Glomerular visceral epithelial cell (primary cell): ENCODE measurements at regions not wholly inside any gene's neighbourhood (a gene's known extent, or its start where the extent isn't known, plus 50 kb on each side); places are given as distances from the start of the nearest gene placed in this dataset.
"Not testable (repeated sequence)": the region's sequence is repeated elsewhere in the genome, so short reads cannot be mapped to it uniquely, and the experiment has no call there.

Source experiments
- DNase-seq: peaks from one replicate; pipeline ENCODE4 v3.0.0-alpha.2; 2016; ENCODE audit errors: extremely low spot score

- no peak for DNase-seq
Observed at GRCh38 chr9:135295551-135296300, 183.9 kb upstream of the PPP1R26 start.

DNA sequence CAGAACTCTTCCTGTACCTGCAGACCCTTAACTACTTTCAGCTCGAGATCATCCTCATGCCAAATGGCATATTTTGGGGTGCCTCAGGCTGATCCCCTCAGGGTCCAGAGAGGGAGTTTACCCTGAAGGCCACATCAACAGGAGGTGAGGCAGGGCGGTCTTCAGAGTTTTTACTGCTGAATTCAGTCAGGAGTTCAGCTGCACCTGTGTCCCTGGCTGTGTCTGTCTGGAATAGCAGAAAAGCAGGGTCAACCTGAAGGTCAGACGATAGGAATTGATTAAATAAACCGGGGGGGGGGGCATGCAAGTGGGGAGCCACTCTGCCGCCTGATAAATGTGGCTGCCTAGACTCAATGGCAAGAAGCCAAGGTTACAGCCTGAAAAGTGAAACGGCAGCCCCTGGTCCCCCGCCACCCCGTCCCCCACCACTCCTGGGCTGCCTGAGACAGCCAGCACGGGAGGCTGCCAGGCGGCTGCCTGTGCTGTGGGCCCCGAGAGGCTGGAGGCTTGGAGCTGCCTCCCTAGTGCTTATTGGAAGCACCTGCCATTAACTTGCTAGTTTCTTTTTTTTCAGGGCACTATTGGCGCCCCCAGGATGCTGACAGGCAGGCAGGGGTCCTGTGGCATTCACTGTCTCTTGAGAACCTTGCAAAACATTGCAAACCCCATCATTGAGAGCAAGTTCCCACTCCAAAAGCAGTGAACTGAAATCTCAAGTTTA, 182.7 kb upstream of the PPP1R26 start:
- no peak for DNase-seq

DNA sequence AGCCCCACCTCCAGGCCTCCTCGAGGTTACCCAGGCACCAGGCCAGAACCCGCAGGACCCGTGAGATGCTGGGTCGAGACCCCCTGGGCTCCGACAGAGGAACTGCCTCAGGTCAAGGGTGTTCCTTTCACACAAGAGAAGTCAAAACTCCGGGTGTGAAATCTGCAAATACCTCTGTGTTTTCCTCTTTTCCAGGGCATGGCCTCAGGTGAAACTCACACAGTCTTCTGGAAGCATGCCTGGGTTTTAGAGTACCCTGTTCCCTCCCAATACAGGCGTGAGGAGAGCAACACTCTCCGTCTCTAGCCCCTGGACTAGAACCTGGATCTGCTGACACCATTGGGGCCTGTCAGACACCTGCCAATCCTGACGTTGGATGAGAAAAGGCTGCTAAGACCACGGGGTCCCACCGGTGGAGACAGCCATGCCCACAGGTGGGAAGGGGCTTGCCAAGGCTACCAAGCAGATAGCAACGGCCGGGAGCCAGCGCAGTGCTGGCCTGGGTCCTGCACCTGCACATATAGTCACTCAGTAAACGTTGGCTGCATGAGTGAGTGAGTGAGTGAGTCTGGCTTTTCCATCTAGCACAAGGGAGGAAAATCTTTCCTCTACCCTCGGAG, 182.0 kb upstream of the PPP1R26 start:
- no peak for DNase-seq

GRCh38 chr9:135299239-135299590, 180.4 kb upstream of the PPP1R26 start:
- DNase-seq = no peak

GRCh38 chr9:135299651-135300345, 179.8 kb upstream of the PPP1R26 start:
- no peak for DNase-seq

- DNase-seq = no peak
Observed at GRCh38 chr9:135300346-135301141, 179.0 kb upstream of the PPP1R26 start.

GRCh38 chr9:135301271-135302263, 178.0 kb upstream of the PPP1R26 start:
- no peak for DNase-seq

- DNase-seq = no peak
Observed at GRCh38 chr9:135302329-135303279, 177.0 kb upstream of the PPP1R26 start.

DNA sequence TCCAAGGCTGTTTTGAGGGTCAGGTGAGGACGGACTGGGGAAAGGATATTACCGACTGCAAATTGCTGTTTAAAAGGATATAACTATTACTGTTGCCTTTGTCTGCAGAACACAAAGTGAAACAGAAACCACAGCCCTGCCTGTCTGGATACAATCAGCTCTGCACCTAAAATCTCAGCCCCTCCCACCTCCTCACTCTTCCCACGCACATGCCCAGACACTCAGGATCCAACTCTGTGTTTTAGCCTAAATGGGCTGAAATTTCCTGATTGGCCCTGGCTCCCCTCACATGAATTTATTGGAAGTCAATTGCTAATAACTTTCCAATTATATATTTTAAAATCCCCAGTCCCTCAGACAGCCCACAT, 176.3 kb upstream of the PPP1R26 start:
- no peak for DNase-seq

DNA sequence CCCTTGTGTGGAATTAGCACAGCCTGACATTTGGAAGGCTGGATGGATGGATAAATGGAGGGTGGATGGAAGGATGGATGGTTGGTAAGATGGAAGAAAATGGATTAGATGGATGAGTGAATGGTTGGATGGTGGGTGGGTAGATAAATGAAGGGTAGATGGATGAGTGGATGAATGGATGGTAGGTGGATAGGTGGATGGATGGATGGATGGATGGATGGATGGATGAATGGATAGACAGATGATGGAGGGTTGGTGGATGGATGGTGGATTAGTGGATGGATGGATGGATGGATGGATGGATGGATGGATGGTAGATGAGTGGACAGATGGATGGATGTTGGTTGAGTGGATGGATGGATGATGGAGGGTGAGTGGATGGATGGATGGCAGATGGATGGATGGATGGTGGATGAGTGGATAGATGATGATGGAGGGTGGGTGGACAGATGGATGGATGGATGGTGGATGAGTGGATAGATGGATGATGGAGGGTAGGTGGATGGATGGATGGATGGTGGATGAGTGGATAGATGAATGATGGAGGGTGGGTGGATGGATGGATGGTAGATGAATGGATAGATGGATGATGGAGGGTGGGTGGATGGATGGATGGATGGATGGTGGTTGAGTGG, 175.6 kb upstream of the PPP1R26 start:
- no peak for DNase-seq

- DNase-seq = no peak
Observed at GRCh38 chr9:135304886-135305285, 174.7 kb upstream of the PPP1R26 start.

DNA sequence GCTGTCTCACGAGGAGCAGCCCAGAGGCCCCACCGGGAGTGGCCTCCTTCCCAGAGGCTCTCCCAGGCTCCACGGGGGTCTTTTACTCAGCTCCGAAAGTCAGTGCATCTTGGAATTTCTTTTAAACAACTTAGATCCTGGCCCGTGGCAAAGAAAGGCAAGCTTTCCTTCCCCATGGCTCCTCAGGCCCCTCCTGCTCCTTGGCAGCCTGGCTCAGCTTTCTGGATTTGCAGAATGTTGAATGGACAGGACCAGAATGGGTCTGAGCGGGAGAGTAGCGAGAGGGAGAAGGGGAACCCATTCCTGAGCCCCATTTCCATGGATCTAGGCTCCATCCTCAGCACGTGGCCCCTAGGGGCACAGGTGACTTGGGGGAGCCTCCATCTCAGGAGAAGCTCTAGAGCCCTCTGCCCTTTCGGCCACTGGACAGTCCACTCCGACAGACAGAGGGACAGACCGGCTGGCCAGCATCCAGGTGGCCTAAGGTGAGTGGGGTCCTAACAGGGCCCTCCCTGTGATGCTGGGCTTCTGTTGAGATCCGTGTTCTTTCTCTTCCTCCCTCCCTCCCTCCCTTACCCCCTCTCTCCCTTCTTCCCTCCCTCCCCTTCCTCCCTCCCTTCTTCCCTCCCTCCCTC, 173.9 kb upstream of the PPP1R26 start:
- DNase-seq = no peak

DNA sequence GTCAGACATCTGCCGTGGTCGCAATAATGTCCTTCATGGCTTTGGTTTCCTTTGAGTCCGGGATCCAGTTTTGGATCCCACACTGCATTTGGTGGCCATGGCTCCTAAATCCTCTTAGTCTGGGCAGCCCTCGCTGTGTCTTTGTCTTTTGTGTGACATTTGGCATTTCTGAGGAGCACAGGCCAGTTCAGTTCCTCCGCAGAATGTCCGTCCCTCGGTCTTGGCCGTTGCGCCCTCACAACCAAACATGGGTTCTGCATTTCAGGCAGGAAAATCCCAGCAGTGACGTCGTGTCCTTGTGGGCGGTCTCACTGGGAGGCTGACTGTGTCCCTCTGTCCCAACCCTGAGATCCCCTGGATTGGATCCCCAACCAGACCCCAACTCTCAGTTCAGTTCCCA, 172.9 kb upstream of the PPP1R26 start:
- no peak for DNase-seq

DNA sequence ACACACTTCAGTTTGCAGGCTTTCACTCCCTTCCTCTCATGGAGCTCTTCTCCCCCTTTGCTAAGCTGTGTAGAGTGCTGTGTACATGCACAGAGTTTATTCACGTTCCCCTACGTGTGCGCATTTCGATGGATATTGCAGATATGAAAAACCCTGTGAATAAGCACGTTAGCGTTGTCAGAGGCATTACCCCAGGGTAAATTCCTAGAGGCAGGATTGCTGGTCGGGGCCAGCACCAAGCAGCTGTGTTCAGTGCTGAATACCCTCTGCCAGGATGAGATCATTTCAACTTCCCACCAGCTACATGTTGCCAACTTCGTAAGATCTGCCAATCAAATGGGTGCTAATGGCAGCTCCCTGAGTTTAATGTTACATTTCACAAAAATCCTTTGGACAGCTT, 172.3 kb upstream of the PPP1R26 start:
- DNase-seq = no peak

GRCh38 chr9:135307919-135308318, 171.7 kb upstream of the PPP1R26 start:
- DNase-seq = not testable (repeated sequence)

DNA sequence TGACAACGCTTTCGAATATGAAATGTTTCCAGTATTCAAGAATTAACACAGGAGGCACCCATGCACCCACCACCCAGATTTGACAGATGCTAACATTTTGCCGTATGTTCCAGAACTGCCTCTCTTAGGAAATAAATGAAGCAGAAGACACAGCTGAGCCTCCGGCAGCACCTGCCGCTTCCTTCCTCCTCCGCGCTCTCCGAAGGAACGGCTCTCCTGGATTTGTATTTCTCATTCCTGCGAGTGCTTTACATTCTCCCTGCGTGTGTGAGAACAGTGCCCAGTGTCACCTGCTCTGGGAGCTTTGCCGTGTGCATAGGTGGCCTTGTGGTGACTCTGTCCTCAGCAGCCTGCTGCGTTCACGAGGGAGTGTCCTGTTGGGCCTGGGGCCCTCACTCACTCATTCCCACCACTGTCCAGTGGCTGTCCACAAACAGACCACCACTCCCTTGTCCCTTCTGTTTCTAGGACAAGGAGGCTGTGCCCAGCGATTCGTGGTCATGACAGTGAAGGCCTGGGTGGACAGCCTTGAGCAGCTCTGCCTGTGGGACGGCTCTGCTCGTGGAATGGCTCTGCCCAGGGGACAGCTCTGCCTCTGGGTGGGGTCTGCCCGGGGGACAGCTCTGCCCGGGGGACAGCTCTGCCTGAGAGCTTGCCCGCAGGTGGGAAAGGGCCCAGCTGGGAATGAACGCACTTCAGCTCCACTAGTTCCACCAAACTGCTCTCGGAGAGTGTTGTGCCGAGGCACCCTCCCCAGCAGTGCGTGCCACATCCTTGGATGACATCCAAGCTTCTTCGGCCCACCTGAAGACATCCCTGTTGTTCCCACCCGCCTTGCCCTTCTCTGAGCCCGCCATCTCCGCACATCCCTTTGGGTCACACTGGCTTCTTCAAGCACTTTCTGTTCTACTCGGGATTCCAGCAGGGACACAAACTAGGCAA, 170.5 kb upstream of the PPP1R26 start:
- DNase-seq = no peak

DNA sequence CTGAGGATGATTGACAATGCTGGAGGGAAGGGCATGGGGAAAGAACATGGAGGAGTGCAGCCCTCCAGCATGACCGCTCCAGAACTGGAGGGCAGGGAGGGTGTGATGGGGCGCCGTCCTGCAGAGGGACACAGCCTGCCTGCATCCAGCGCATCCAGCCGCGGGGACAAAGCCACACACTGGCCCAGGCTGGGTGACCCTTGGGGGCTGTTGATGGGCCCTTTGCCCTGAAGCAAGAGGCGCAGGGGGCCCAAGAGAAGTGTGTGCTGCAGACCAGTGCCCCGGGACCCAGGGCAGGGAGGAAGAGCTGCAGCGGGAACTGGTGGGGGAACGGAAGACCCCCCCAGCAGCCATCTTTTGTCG, 169.8 kb upstream of the PPP1R26 start:
- no peak for DNase-seq
